Ovary (tissue), 7 donors: ENCODE measurements at regions not wholly inside any gene's neighbourhood (a gene's known extent, or its start where the extent isn't known, plus 50 kb on each side); places are given as distances from the start of the nearest gene placed in this dataset.
A peak's percentile ranks its signal among the peaks of the same experiment; 100 is the strongest.

ENCODE experiments used
- DNase-seq, 5 donors: peaks; one replicate each; pipeline ENCODE4 v3.0.0-alpha.2; 2019 to 2020
- H3K27ac ChIP-seq, 2 donors: fragments of 200-600 bp; one replicate each; pipeline versions ENCODE4 v1.5.1 to v1.8.0; 2019 to 2022
- H3K27me3 ChIP-seq: fragments of 200-600 bp; one replicate; pipeline ENCODE4 v1.8.0; 2022
- H3K36me3 ChIP-seq: fragments of 200-600 bp; sonication (generic); one replicate; pipeline ENCODE4 v1.5.1; 2019
- H3K4me1 ChIP-seq: one replicate; pipeline ENCODE4 v1.8.1; 2013; ENCODE audit warnings: mild to moderate bottlenecking, moderate library complexity; ENCODE audit not compliant: insufficient read depth
- H3K4me3 ChIP-seq: fragments of 200-600 bp; sonication (generic); one replicate; pipeline ENCODE4 v1.5.1; 2017
- H3K9me3 ChIP-seq, 2 donors: fragments of 200-600 bp in 1 of 2; sonication (generic) in 1 of 2; one replicate each; pipeline versions ENCODE4 v1.5.1 to v1.8.1; 2013 to 2019; ENCODE audit warnings: mild to moderate bottlenecking in 1 of 2, moderate library complexity in 1 of 2
- EP300 ChIP-seq: sonication (generic); formaldehyde crosslinking; IDR thresholded peaks from one replicate; pipeline ENCODE4 v1.6.1; 2017; ENCODE audit warnings: antibody characterized with exemption
- POLR2A ChIP-seq: fragments of 450-650 bp; IDR thresholded peaks from one replicate; pipeline ENCODE4 v1.6.1; 2017; ENCODE audit warnings: antibody characterized with exemption, mild to moderate bottlenecking, moderate library complexity
- WGBS, 3 donors: extraction: QIAGEN DNeasy Blood & Tissue Kit in 1 of 3; methylation state at CpG; one replicate each; pipeline versions ENCODE4 v1.1.5 to v1.1.7; 2013 to 2017; 5-methylcytosine and 5-hydroxymethylcytosine counted together
- intact Hi-C, 4 donors: fragments of 100-400 bp; cut with DNase I; formaldehyde crosslinking; loops; one replicate each; pipeline versions ENCODE4 v1.11.0 to v1.15.1; 2022 to 2023
- TF ChIP-seq, protein P1 (sequence below), 3 donors: fragments of 450-650 bp in 2 of 3; fragments of 200-600 bp in 1 of 3; IDR thresholded peaks; one replicate each; pipeline versions ENCODE4 v1.5.1 to v1.8.0; 2016 to 2022; ENCODE audit warnings: antibody characterized with exemption in 3 of 3, mild to moderate bottlenecking in 1 of 3
- donor health status: DM: no; HTN: no; CAD: no; lungs with moderate emphysema.
- donor health status: DM: no; HTN: no; CAD: no.
- donor health status: Bipolar disorder and iron deficiency.
- donor health status: DM: no; HTN: no; CAD: no.
- donor health status: DM: yes; HTN: yes; CAD: no.

GRCh38 chr3:72232777-72233176 lies 447.8 kb upstream of the PROK2 start:
- H3K4me1 ChIP-seq = peaks cover 6% of the 10 kb centered on the region
- 72 to 89% (median 88%) methylated on average over 6 of the region's 6 CpGs for WGBS, 3 donors
- DNase-seq = no peak
- TF ChIP-seq EP300 (no peak), POLR2A (no peak)
- intact Hi-C loops = no loop called here
- no peaks in the 10 kb centered on the region for H3K27me3 ChIP-seq
- no peak overlapping the region for H3K4me3 ChIP-seq
- no peaks in the 10 kb centered on the region for H3K36me3 ChIP-seq
- no peaks in the 10 kb centered on the region for H3K9me3 ChIP-seq
- H3K27ac ChIP-seq = no peak overlapping the region

DNA sequence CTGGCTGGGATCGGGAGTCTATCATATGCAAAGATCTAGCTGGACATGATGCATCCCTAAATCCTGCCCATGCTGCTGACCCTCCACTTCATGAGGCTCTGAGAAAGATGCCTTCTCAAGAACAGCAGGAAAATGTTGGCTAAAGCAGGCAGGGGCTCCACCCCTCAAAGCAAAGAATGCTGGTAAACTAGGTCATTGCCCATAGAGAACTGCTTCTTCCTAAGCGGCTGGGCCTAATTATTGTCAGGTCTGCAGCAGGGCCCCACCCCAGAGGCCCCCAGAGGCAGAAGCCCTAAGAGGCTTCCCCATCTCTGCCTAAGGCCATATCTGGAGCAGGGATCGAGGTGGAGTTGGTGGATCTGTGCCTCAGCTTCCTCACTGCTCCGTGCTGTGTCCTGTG lies 447.4 kb upstream of the PROK2 start:
- Histone ChIP-seq H3K9me3 (no peaks in the 10 kb centered on the region), H3K27ac (no peak overlapping the region), H3K36me3 (no peaks in the 10 kb centered on the region), H3K27me3 (no peaks in the 10 kb centered on the region), H3K4me1 (peaks cover 6% of the 10 kb centered on the region), H3K4me3 (no peak overlapping the region)
- DNase-seq = no peak
- 65 to 94% (median 85%) methylated on average over 4 of the region's 4 CpGs for WGBS, 3 donors
- intact Hi-C loops = no loop called here
- TF ChIP-seq, protein P1, sequence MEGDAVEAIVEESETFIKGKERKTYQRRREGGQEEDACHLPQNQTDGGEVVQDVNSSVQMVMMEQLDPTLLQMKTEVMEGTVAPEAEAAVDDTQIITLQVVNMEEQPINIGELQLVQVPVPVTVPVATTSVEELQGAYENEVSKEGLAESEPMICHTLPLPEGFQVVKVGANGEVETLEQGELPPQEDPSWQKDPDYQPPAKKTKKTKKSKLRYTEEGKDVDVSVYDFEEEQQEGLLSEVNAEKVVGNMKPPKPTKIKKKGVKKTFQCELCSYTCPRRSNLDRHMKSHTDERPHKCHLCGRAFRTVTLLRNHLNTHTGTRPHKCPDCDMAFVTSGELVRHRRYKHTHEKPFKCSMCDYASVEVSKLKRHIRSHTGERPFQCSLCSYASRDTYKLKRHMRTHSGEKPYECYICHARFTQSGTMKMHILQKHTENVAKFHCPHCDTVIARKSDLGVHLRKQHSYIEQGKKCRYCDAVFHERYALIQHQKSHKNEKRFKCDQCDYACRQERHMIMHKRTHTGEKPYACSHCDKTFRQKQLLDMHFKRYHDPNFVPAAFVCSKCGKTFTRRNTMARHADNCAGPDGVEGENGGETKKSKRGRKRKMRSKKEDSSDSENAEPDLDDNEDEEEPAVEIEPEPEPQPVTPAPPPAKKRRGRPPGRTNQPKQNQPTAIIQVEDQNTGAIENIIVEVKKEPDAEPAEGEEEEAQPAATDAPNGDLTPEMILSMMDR (IDR thresholded peaks at IDR 0.05) = no peak
- TF ChIP-seq POLR2A (no peak), EP300 (no peak)

GRCh38 chr3:72231439-72232196 lies 446.7 kb upstream of the PROK2 start:
- intact Hi-C loops = no loop called here
- TF ChIP-seq EP300 = no peak
- no peak for TF ChIP-seq POLR2A
- TF ChIP-seq, protein P1 (IDR thresholded peaks at IDR 0.05) = no peak
- no peaks in the 10 kb centered on the region for H3K36me3 ChIP-seq
- peaks cover 6% of the 10 kb centered on the region for H3K4me1 ChIP-seq
- no peaks in the 10 kb centered on the region for H3K9me3 ChIP-seq
- WGBS, 3 donors = 60 to 71% (median 65%) methylated on average over 10 of the region's 10 CpGs
- no peak overlapping the region for H3K27ac ChIP-seq
- H3K27me3 ChIP-seq = no peaks in the 10 kb centered on the region
- peak in 4 of 5 donors; percentile 27 to 57 (median 48) for DNase-seq
- no peak overlapping the region for H3K4me3 ChIP-seq

DNA sequence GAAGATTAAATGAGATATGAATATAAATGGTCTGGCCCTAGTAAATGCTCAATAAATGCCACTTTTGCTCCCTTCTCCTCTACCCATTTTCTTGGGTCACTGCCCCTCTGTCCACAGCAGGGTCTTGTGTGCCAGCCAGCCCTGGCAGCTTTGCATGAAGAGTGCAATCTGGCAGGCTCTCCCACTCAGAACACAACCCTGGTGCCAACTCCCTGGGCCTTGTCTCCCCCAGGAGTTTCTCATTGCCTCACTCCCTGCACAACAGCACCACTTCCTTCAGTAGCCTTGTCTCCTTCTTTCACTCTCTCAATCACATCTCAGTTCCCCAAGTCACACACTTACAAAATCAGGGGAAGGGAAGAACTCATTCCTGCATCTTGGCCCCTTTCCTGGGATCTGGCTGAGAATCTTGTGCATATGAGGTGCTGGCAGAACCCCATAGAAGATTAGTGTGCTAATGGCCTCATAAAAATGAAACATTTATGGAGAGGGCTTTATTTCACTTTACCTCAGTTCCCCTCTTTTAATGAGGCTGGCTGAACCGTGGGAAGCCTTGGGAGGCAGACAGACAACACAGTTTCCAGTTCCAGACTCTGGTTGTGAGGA lies 445.9 kb upstream of the PROK2 start:
- WGBS, 3 donors = 14 to 19% (median 15%) methylated on average over 1 of the region's 1 CpG
- TF ChIP-seq POLR2A = no peak
- no peak for TF ChIP-seq EP300
- TF ChIP-seq, protein P1 (IDR thresholded peaks at IDR 0.05) = no peak
- Histone ChIP-seq H3K36me3 (no peaks in the 10 kb centered on the region), H3K27ac (no peak overlapping the region), H3K4me1 (peaks cover 6% of the 10 kb centered on the region), H3K9me3 (no peaks in the 10 kb centered on the region), H3K27me3 (no peaks in the 10 kb centered on the region), H3K4me3 (no peak overlapping the region)
- no peak for DNase-seq
- intact Hi-C loops = no loop called here

- H3K27ac ChIP-seq = no peak overlapping the region
- DNase-seq = no peak
- H3K4me1 ChIP-seq = peaks cover 6% of the 10 kb centered on the region
- intact Hi-C loops = no loop called here
- H3K4me3 ChIP-seq = no peak overlapping the region
- no peaks in the 10 kb centered on the region for H3K9me3 ChIP-seq
- 71 to 84% (median 79%) methylated on average over 4 of the region's 4 CpGs for WGBS, 3 donors
- no peaks in the 10 kb centered on the region for H3K27me3 ChIP-seq
- TF ChIP-seq EP300 (no peak), POLR2A (no peak)
- TF ChIP-seq, protein P1 (IDR thresholded peaks at IDR 0.05) = no peak
- H3K36me3 ChIP-seq = no peaks in the 10 kb centered on the region
Measured at GRCh38 chr3:72229952-72230351, 445.0 kb upstream of the PROK2 start.
